ENCODE measurements at regions not wholly inside any gene's neighbourhood (a gene's known extent, or its start where the extent isn't known, plus 50 kb on each side); places are given as distances from the start of the nearest gene placed in this dataset.

DNA sequence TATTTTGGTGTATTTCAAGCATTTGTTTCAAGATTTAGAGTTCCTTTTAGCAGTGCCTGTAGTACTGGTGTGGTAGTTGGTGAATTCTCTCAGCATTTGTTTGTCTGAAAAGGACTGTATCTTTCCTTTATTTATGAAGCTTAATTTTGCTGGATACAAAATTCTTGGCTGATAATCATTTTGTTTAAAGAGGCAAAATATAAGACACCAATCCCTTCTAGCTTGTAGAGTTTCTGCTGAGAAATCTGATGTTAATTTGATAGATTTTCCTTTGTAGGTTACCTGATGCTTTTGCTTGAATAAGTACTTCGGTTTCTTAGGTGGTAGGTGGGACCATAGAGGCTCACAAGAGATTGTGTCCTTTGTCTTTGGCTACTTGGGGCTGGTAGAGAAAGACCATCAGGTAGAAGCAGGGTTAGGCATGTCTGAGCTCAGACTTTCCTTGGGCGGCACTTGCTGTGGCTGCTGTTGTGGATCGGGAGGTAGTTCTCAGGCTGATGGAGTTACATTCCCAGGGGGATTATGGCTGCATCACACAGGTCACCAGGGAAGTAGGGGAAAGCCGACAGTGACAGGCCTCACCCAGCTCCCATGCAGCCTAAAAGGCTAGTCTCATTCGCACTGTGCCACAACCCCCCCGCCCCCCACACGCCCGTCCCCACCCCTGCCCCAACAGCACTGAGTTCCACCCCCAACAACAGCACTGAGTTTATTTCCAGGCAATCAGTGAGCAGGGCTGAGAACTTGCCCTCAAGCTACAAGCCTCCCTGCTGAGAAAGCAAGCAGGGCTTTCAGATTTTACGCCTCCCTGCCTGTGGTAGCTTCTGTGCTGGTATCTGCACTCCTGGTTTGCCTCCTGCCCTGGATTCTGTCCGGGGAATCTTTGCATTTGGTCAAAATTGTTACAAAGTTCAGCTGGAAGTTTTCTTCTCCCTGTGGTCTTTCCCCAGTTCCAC is 127.1 kb upstream of the GLRA1 start:
- no peak overlapping the region for H3K27ac ChIP-seq (ENCODE audit: insufficient read depth, low read depth, low read length)
- no peaks in the 10 kb centered on the region for H3K79me2 ChIP-seq (ENCODE audit: control insufficient read depth, insufficient read depth, low read length)
- intact Hi-C loops (cut with micrococcal nuclease) = no loop called here
- H3K27me3 ChIP-seq (ENCODE audit: control insufficient read depth in 2 of 2, insufficient read depth in 2 of 2, low read length in 2 of 2) = no peaks in the 10 kb centered on the region
- no peak for DNase-seq (ENCODE audit: low read depth, low spot score)
- H4K20me1 ChIP-seq (replicated peaks; ENCODE audit: control insufficient read depth, extremely low read depth, insufficient read depth, low read length) = no peaks in the 10 kb centered on the region
- FAIRE-seq = no peak
- H3K36me3 ChIP-seq (ENCODE audit: control insufficient read depth in 2 of 2, extremely low read depth in 1 of 2, insufficient read depth in 2 of 2, low read length in 2 of 2) = no peaks in the 10 kb centered on the region
- TF ChIP-seq FOS (IDR thresholded peaks at IDR 0.05; ENCODE audit: borderline replicate concordance, insufficient read depth, low read length) (no peak), POLR2AphosphoS5 (IDR thresholded peaks at IDR 0.05; ENCODE audit: insufficient read depth, low read depth, low read length) (no peak), GATA2 (IDR thresholded peaks at IDR 0.05; ENCODE audit: insufficient read depth, insufficient read length, low read depth, low read length) (no peak), EZH2 (IDR thresholded peaks at IDR 0.05; ENCODE audit: borderline replicate concordance, low read depth, low read length, severe bottlenecking) (no peak), POLR2A (IDR thresholded peaks at IDR 0.05; ENCODE audit: low read depth, low read length) (no peak), MYC (IDR thresholded peaks at IDR 0.05; ENCODE audit: low read depth, low read length) (no peak)
- TF ChIP-seq, protein P1, sequence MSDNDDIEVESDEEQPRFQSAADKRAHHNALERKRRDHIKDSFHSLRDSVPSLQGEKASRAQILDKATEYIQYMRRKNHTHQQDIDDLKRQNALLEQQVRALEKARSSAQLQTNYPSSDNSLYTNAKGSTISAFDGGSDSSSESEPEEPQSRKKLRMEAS (IDR thresholded peaks at IDR 0.05; ENCODE audit: insufficient read depth, insufficient read length) = no peak
- TF ChIP-seq, protein P2, sequence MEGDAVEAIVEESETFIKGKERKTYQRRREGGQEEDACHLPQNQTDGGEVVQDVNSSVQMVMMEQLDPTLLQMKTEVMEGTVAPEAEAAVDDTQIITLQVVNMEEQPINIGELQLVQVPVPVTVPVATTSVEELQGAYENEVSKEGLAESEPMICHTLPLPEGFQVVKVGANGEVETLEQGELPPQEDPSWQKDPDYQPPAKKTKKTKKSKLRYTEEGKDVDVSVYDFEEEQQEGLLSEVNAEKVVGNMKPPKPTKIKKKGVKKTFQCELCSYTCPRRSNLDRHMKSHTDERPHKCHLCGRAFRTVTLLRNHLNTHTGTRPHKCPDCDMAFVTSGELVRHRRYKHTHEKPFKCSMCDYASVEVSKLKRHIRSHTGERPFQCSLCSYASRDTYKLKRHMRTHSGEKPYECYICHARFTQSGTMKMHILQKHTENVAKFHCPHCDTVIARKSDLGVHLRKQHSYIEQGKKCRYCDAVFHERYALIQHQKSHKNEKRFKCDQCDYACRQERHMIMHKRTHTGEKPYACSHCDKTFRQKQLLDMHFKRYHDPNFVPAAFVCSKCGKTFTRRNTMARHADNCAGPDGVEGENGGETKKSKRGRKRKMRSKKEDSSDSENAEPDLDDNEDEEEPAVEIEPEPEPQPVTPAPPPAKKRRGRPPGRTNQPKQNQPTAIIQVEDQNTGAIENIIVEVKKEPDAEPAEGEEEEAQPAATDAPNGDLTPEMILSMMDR (IDR thresholded peaks at IDR 0.05; ENCODE audit: extremely low read depth in 1 of 2, insufficient read depth in 1 of 2, low read depth in 1 of 2, low read length in 2 of 2) = no peak
- H3K9ac ChIP-seq (replicated peaks; ENCODE audit: extremely low read depth, insufficient read depth, low read length) = no peak overlapping the region
- H3K4me2 ChIP-seq (ENCODE audit: insufficient read depth, low read length) = no peak overlapping the region
- H3K9me3 ChIP-seq (replicated peaks; ENCODE audit: control insufficient read depth, insufficient read depth, low read length) = no peaks in the 10 kb centered on the region
- H3K4me3 ChIP-seq (replicated peaks in 1 of 3; ENCODE audit: insufficient read depth in 1 of 3, low read depth in 1 of 3, low read length in 3 of 3) = no peak overlapping the region
- dilution Hi-C loops (cut with MboI; ENCODE audit: extremely low pct_ligation_motif_present, low sequenced_read_pairs) = no loop called here
- no TSS peak for BruUV-seq (replicated peaks)
- ChIA-PET CTCF (no interaction called here), POLR2A (no interaction called here)
- H3K9me1 ChIP-seq (replicated peaks; ENCODE audit: control insufficient read depth, extremely low read depth, insufficient read depth, low read length) = no peaks in the 10 kb centered on the region
- no peak overlapping the region for H2AFZ ChIP-seq (ENCODE audit: low read depth, low read length)
- no peaks in the 10 kb centered on the region for H3K4me1 ChIP-seq (ENCODE audit: control insufficient read depth, extremely low read depth, insufficient read depth, low read length)

Measured in endothelial cell of umbilical vein (primary cell).